WERI-Rb-1 (cell line): ENCODE measurements at regions not wholly inside any gene's neighbourhood (a gene's known extent, or its start where the extent isn't known, plus 50 kb on each side); places are given as distances from the start of the nearest gene placed in this dataset.

Source experiments
- DNase-seq: peaks from one replicate; pipeline ENCODE4 v3.0.0-alpha.2; 2020
- H3K27ac ChIP-seq: fragments of 250-450 bp; sonication (Bioruptor Pico); 2 replicates; pipeline ENCODE4 v1.5.1; 2020; ENCODE audit warnings: mild to moderate bottlenecking, moderate library complexity
- H3K27me3 ChIP-seq: fragments of 250-450 bp; sonication (Bioruptor Pico); 2 replicates; pipeline ENCODE4 v1.5.1; 2021; ENCODE audit warnings: mild to moderate bottlenecking, low read depth, moderate library complexity; ENCODE audit not compliant: insufficient read depth, severe bottlenecking
- H3K36me3 ChIP-seq: fragments of 250-450 bp; sonication (Bioruptor Pico); 2 replicates; pipeline ENCODE4 v1.5.1; 2020; ENCODE audit warnings: mild to moderate bottlenecking, moderate library complexity
- H3K4me3 ChIP-seq: 2 replicates; pipeline ENCODE4 v1.5.1; 2011; ENCODE audit warnings: low read depth, mild to moderate bottlenecking, control low read depth, low read length
- H3K9me3 ChIP-seq: fragments of 250-450 bp; sonication (Bioruptor Pico); 2 replicates; pipeline ENCODE4 v1.5.1; 2021; ENCODE audit warnings: mild to moderate bottlenecking, moderate library complexity; ENCODE audit not compliant: severe bottlenecking
- TF ChIP-seq, protein P1 (sequence below): IDR thresholded peaks from 2 replicates; pipeline ENCODE4 v1.5.1; 2011; ENCODE audit warnings: low read depth, mild to moderate bottlenecking, control low read depth, inconsistent platforms, low read length

DNA sequence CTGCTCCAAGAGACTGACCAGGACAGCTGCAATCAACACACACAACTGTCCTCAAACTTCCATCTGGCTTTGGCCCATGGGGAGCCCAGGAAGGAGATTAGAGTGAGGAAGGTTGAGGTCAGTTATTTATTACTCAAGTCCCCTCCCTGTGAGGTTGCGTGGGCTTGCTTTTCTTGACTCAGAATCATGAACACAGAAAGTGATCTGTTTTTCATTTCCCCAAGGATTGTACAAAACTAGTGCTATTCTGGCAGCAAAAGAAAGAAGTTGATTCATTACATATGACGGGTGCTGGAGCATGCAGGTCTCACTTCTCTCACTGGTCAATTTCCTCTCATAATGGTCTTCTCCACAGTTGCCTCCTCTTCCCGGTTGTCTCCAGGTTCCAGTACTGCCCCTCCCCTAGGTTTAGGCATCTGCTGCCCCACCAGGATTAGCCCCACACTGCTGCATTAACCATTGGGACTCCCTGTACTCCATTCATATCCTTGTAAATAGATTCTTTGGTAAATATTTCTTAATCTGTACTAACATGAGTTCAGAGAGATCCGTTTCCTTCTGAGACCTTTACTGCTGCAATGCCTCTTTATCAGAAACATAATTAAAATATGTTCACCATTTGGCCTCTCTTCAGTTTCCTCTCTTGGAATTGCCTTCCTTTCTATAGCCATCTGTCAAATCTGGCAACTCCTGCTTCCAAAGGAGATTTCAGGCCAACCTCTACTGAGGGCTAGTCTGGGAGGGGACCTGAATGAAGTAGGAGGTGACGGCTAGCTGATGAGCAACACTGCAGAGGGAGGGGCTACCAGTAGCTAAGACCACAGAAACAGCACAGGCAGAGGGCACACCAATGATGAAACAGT is 888.8 kb downstream of the QKI start:
- peak; percentile 15 for DNase-seq
- H3K36me3 ChIP-seq: no peaks in the 10 kb centered on the region
- H3K27me3 ChIP-seq: no peaks in the 10 kb centered on the region
- no peaks in the 10 kb centered on the region for H3K9me3 ChIP-seq
- TF ChIP-seq, protein P1, sequence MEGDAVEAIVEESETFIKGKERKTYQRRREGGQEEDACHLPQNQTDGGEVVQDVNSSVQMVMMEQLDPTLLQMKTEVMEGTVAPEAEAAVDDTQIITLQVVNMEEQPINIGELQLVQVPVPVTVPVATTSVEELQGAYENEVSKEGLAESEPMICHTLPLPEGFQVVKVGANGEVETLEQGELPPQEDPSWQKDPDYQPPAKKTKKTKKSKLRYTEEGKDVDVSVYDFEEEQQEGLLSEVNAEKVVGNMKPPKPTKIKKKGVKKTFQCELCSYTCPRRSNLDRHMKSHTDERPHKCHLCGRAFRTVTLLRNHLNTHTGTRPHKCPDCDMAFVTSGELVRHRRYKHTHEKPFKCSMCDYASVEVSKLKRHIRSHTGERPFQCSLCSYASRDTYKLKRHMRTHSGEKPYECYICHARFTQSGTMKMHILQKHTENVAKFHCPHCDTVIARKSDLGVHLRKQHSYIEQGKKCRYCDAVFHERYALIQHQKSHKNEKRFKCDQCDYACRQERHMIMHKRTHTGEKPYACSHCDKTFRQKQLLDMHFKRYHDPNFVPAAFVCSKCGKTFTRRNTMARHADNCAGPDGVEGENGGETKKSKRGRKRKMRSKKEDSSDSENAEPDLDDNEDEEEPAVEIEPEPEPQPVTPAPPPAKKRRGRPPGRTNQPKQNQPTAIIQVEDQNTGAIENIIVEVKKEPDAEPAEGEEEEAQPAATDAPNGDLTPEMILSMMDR: no peak
- no peak overlapping the region for H3K27ac ChIP-seq
- H3K4me3 ChIP-seq: no peak overlapping the region

DNA sequence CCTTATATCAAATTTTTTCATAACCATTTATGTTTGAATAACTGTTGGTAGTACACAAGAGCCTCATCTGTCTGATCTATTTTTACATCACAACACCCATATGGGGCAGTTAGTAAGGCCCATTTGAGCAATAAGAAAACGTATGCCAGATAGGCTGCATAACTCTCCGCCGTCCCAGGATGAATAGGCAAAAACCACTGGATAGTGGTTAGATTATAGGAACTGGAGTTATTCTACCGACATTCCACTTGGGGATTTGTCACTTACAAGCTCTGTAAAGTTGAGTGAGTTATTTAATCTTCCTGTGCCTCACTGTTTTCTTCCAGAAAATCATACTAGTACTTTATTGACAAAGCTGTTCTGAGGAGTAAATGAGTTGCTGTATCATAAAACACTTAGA is 881.9 kb downstream of the QKI start:
- TF ChIP-seq, protein P1: no peak

DNA sequence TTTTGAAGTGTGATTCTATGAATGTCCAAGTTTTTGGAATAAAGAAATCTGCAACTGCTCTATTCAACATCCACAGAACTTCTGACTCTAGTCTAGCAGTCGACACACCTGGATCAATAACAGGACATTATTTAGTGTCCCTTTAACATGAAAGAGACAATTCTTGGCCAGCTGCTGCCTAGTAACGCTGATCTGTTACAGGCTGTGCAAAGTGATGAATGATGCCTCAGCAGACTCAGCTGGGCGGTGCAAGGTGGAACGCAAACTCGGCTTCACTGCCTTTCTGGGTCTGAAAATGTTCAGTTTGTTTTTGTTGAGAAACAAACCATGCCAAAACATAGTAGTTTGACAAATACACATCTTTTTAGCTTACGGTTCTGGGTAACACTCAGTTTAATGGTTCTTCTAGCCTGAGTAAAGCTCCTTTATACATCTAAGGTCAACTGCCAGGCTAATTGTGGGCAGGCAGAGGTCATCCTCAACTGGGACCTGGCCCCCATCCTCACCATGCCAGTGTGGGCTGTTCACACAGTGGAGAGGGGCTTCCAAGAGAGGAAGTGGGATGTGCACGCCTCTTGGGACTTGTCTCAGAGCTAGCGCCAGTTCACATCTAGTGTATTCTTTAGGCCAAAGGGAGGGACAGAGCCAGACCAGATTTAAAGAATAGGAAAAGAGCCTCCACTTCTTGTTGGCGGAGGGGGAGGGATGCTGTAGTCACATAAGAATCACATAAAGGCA is 879.7 kb downstream of the QKI start:
- H3K36me3 ChIP-seq: no peaks in the 10 kb centered on the region
- H3K4me3 ChIP-seq: no peak overlapping the region
- H3K9me3 ChIP-seq: peaks cover 3% of the 10 kb centered on the region
- DNase-seq: no peak
- no peak overlapping the region for H3K27ac ChIP-seq
- H3K27me3 ChIP-seq: no peaks in the 10 kb centered on the region
- TF ChIP-seq, protein P1: no peak

More for the DNA sequence above, 881.9 kb downstream of the QKI start:
- no peak overlapping the region for H3K27ac ChIP-seq
- H3K4me3 ChIP-seq: no peak overlapping the region
- DNase-seq: no peak
- H3K9me3 ChIP-seq: peaks cover under 1% of the 10 kb centered on the region
- no peaks in the 10 kb centered on the region for H3K36me3 ChIP-seq
- H3K27me3 ChIP-seq: no peaks in the 10 kb centered on the region

DNA sequence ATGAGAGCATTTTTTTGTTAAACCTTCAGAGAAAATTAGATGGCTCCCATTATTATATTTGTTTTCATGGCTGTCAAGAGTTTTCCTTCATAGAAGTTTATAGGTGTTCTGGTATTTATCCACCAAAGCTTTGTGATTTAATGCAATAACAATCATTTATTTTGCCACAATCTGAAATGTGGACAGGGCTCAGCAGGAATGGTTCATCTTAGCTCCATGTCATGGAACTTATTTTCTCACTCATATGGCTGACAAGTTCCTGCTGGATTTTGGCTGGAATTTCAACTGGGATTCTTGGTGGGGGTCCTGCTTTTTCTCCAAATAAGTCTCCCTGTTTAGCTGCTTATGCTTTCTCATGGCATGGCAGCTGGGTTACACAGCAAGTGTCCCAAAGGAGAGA is 876.7 kb downstream of the QKI start:
- no peaks in the 10 kb centered on the region for H3K27me3 ChIP-seq
- TF ChIP-seq, protein P1: no peak
- no peaks in the 10 kb centered on the region for H3K36me3 ChIP-seq
- DNase-seq: no peak
- H3K4me3 ChIP-seq: no peak overlapping the region
- no peak overlapping the region for H3K27ac ChIP-seq
- H3K9me3 ChIP-seq: peaks cover 3% of the 10 kb centered on the region

DNA sequence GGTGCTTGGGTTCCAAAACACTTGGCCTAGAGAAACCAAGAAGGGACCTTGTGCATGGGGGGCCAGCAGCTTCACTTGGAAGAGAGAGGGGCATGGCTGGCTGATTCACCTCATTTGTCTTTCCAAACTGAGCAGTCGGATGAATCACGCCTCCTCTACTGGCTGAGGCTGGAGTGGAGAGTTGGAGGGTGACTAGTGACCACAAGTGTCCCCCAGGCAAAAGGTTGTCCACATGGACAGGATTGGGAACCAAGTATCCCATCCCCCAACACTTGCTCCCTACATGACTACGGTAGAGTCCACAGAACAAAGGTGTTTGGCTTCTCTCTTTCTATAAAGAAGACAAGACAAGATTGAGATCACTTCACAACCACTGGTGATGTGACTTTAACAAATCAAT is 875.6 kb downstream of the QKI start:
- no peak overlapping the region for H3K4me3 ChIP-seq
- no peak overlapping the region for H3K27ac ChIP-seq
- no peak for DNase-seq
- H3K36me3 ChIP-seq: no peaks in the 10 kb centered on the region
- peaks cover 3% of the 10 kb centered on the region for H3K9me3 ChIP-seq
- TF ChIP-seq, protein P1: no peak
- no peaks in the 10 kb centered on the region for H3K27me3 ChIP-seq
